Cardiac fibroblast (primary cell): ENCODE measurements at regions not wholly inside any gene's neighbourhood (a gene's known extent, or its start where the extent isn't known, plus 50 kb on each side); places are given as distances from the start of the nearest gene placed in this dataset.

Source experiments
- DNase-seq, 2 donors: peaks; one replicate each; pipeline versions ENCODE4 v3.0.0 to v3.0.0-alpha.2; 2010; ENCODE audit warnings: low read depth in 2 of 2
- H3K4me3 ChIP-seq, 2 donors: replicated peaks in 1 of 2; 1 replicate in 1 of 2; 2 replicates in 1 of 2; pipeline ENCODE4 v1.5.1; 2011; ENCODE audit warnings: low read depth in 2 of 2, low read length in 2 of 2, mild to moderate bottlenecking in 2 of 2, moderate library complexity in 1 of 2
- CTCF ChIP-seq: IDR thresholded peaks from one replicate; pipeline ENCODE4 v1.5.1; 2011; ENCODE audit warnings: low read depth, mild to moderate bottlenecking, low read length, inconsistent platforms

GRCh38 chr20:60200305-60200918, 242.2 kb downstream of the CDH26 start:
- no peak for DNase-seq
- no peak overlapping the region for H3K4me3 ChIP-seq

GRCh38 chr20:60201198-60201835, 243.1 kb downstream of the CDH26 start:
- TF ChIP-seq CTCF, result no peak

More at GRCh38 chr20:60200305-60200918, 242.2 kb downstream of the CDH26 start:
- no peak for TF ChIP-seq CTCF

GRCh38 chr20:60202046-60202445, 243.8 kb downstream of the CDH26 start:
- no peak for TF ChIP-seq CTCF
- H3K4me3 ChIP-seq, result no peak overlapping the region
- DNase-seq, result no peak

More at GRCh38 chr20:60201198-60201835, 243.1 kb downstream of the CDH26 start:
- no peak for DNase-seq
- no peak overlapping the region for H3K4me3 ChIP-seq

GRCh38 chr20:60203451-60203850, 245.2 kb downstream of the CDH26 start:
- no peak for TF ChIP-seq CTCF
- DNase-seq, result no peak
- H3K4me3 ChIP-seq, result no peak overlapping the region

- DNase-seq, result no peak
- H3K4me3 ChIP-seq, result no peak overlapping the region
- TF ChIP-seq CTCF, result no peak
Measured at GRCh38 chr20:60204601-60205000, 246.4 kb downstream of the CDH26 start.

- TF ChIP-seq CTCF, result peak; percentile 61
- DNase-seq, result peak; percentile 1 to 54
- no peak overlapping the region for H3K4me3 ChIP-seq
Measured at GRCh38 chr20:60206259-60206658, 248.0 kb downstream of the CDH26 start.

GRCh38 chr20:60209048-60209447, 250.8 kb downstream of the CDH26 start:
- H3K4me3 ChIP-seq, result no peak overlapping the region
- no peak for TF ChIP-seq CTCF
- DNase-seq, result no peak
